SJSA1 (cell line): ENCODE measurements at regions not wholly inside any gene's neighbourhood (a gene's known extent, or its start where the extent isn't known, plus 50 kb on each side); places are given as distances from the start of the nearest gene placed in this dataset.

Experiments
- DNase-seq, 2 experiments: peaks; one replicate each; pipeline ENCODE4 v3.0.0-alpha.2; 2015 to 2020; ENCODE audit warnings: low spot score in 2 of 2, low read depth in 1 of 2
- H3K27ac ChIP-seq: fragments of 250-450 bp; sonication (Bioruptor Pico); 2 replicates; pipeline ENCODE4 v1.5.1; 2020; ENCODE audit warnings: mild to moderate bottlenecking, moderate library complexity
- H3K27me3 ChIP-seq: fragments of 250-450 bp; sonication (Bioruptor Pico); replicated peaks from 2 replicates; pipeline ENCODE4 v1.5.1; 2020; ENCODE audit warnings: mild to moderate bottlenecking, moderate library complexity
- H3K36me3 ChIP-seq: fragments of 250-450 bp; sonication (Bioruptor Pico); 2 replicates; pipeline ENCODE4 v1.5.1; 2020; ENCODE audit warnings: mild to moderate bottlenecking
- H3K4me1 ChIP-seq: fragments of 250-450 bp; sonication (Bioruptor Pico); replicated peaks from 2 replicates; pipeline ENCODE4 v1.6.1; 2021; ENCODE audit warnings: mild to moderate bottlenecking
- H3K4me3 ChIP-seq: fragments of 250-450 bp; sonication (Bioruptor Pico); 2 replicates; pipeline ENCODE4 v1.5.1; 2020; ENCODE audit warnings: mild to moderate bottlenecking
- H3K9me3 ChIP-seq: fragments of 250-450 bp; sonication (Bioruptor Pico); replicated peaks from 2 replicates; pipeline ENCODE4 v1.5.1; 2020; ENCODE audit warnings: mild to moderate bottlenecking

DNA sequence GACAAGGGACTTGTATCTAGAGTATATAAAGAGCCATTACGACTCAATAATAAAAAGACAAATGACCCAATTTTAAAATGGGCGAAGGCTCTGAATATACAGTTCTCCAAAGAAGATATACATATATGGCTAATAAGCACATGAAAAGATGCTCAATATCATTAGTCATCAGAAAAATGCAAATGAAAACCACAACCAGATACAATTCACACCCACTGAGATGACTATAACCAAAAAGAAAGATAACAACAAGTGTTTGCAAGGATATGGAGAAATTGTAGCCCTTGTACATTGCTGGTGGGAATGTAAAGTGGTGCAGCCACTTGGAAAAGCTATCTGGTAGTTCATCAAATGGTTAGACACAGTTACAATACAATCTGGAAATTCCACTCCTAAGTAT, 96.3 kb downstream of the TRIM29 start:
- Histone ChIP-seq H3K36me3 (no peaks in the 10 kb centered on the region), H3K27ac (no peak overlapping the region), H3K27me3 (no peaks in the 10 kb centered on the region), H3K4me3 (no peak overlapping the region), H3K4me1 (no peaks in the 10 kb centered on the region), H3K9me3 (no peaks in the 10 kb centered on the region)
- DNase-seq, result no peak

DNA sequence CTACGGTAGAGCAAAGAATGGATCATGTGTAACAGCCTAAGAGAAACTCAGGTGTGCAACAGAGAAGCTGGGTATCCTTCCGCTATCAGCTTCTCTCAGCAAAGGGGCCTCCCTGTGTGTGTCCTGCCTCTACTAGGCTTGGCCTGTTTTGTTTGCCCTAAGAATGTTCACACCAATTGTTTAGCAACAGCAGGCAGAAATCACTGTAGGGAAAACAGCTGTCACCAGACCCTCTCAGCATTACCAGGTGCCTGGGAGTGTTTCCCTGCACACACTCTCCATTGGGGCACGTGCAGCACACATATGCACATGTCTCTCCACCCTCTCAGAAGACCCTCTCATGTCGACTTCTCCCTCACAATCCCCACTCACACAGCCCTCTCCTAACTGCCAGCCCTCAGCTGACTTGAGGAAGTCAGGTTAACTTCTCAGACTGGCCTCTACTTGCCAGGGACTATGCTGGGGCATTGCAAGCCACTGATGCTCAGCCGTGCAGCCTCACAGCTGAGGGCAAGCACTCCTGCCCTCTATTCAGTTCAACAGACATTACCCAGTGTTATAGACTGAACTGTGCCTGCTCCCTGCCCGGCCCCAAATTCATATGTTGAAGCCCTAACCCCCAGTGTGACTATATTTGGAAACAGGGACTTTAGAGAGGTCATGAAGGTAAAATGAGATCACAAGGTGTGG, 97.6 kb downstream of the TRIM29 start:
- no peak overlapping the region for H3K4me3 ChIP-seq
- no peaks in the 10 kb centered on the region for H3K9me3 ChIP-seq
- H3K4me1 ChIP-seq, result no peaks in the 10 kb centered on the region
- no peaks in the 10 kb centered on the region for H3K27me3 ChIP-seq
- H3K27ac ChIP-seq, result no peak overlapping the region
- DNase-seq, result no peak
- H3K36me3 ChIP-seq, result no peaks in the 10 kb centered on the region

DNA sequence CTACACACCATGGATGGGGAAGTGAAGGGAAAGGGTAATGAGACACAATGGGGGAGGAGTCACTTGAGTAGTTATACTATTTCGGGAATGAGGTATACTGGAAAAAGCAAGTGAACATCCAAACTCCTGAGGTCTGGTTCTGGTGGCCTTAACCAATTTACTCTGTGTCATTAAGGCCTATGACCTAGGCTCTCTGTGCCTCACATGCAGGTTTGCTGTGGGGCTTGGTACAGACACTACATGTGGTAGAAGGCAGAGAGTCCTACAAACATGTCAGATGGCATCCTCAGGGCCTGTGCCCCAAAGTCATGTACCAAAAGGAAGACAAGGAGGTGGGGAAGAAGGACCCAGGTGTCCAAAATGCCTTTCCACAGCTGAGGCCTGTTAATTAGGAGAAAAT, 98.9 kb downstream of the TRIM29 start:
- no peak for DNase-seq
- H3K4me1 ChIP-seq, result no peaks in the 10 kb centered on the region
- H3K27me3 ChIP-seq, result no peaks in the 10 kb centered on the region

DNA sequence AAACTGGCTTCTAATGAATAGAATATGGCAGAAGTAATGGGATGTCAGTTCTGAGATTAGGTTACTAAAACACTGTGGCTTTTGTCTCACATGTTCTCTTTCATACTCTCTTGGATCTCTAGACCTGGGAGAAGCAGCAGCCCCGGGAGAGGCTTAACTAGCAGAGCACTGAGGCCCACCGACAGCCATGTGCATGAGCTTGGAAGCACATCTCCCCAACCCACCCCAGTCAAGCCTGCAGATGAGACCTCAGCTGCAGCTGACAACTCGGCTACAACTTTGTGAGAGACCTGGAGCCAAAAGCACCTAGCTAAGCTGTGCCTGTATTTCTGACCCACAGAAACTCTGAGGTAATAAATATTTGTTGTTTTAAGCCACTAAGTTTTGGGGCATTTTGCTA, 100.8 kb downstream of the TRIM29 start:
- H3K9me3 ChIP-seq, result no peaks in the 10 kb centered on the region
- H3K27ac ChIP-seq, result no peak overlapping the region
- H3K36me3 ChIP-seq, result no peaks in the 10 kb centered on the region
- no peaks in the 10 kb centered on the region for H3K27me3 ChIP-seq
- no peak overlapping the region for H3K4me3 ChIP-seq
- no peak for DNase-seq
- H3K4me1 ChIP-seq, result no peaks in the 10 kb centered on the region

More for the DNA sequence above, 98.9 kb downstream of the TRIM29 start:
- no peak overlapping the region for H3K4me3 ChIP-seq
- no peak overlapping the region for H3K27ac ChIP-seq
- H3K9me3 ChIP-seq, result no peaks in the 10 kb centered on the region
- H3K36me3 ChIP-seq, result no peaks in the 10 kb centered on the region

DNA sequence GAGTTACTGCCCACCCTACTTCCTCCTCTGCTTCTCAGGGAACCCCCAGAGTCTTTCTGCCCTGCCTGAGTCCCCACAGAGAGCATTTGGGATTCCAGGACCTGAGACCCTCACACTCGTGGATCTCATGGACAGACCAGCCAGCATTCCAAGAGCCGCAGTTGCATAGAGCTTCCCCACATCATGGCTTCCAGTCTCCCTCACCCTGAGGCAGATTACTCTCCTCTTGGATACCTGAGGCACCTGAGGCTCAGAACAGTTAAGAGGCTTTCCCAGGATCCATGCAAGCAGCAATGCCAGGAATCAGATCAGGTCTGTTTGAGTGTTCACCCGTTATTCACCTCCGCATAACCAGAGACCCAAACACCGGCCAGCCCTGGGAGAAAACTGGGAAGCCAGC, 102.2 kb downstream of the TRIM29 start:
- no peaks in the 10 kb centered on the region for H3K36me3 ChIP-seq
- no peak for DNase-seq
- no peak overlapping the region for H3K27ac ChIP-seq
- H3K9me3 ChIP-seq, result no peaks in the 10 kb centered on the region
- H3K4me3 ChIP-seq, result no peak overlapping the region
- no peaks in the 10 kb centered on the region for H3K4me1 ChIP-seq
- no peaks in the 10 kb centered on the region for H3K27me3 ChIP-seq

DNA sequence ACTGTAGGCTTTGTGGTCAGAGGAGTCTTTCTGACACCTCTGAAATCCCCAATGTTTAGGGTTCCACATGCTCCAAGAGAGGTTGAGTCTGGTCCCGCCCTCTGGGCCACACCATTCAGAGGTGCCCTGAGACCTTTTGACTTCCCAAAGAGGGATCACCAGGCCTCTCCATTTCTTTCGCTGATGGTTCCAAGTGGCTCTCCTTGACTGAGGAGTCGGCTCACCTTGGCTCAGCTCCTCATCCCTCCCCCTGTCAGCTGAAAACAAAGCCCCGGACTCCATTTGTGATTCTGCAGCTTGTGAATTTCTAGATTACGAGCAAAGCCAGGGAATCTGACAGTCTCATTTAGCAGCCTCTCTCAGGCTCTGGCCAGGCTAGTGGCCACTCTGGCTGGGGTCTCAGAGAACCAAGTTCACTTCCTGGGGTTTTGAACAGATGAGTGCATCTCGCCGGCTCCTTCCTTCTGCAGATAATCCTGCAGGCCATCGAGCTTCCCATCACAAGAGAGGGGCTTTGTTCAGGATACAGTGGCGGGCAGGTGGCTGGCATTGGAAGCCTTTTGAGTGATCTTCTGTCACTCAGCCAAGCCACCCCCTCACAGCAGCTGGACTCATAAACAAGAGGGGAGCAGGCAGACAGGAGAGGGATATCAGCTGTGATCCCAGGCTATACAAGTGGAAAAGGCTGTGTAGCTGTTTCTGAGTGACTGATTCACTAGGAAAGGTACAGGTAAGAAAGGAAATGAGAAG, 102.9 kb downstream of the TRIM29 start:
- DNase-seq, result no peak
- no peaks in the 10 kb centered on the region for H3K27me3 ChIP-seq
- H3K9me3 ChIP-seq, result no peaks in the 10 kb centered on the region
- no peaks in the 10 kb centered on the region for H3K36me3 ChIP-seq
- H3K4me3 ChIP-seq, result no peak overlapping the region
- H3K4me1 ChIP-seq, result no peaks in the 10 kb centered on the region
- no peak overlapping the region for H3K27ac ChIP-seq

DNA sequence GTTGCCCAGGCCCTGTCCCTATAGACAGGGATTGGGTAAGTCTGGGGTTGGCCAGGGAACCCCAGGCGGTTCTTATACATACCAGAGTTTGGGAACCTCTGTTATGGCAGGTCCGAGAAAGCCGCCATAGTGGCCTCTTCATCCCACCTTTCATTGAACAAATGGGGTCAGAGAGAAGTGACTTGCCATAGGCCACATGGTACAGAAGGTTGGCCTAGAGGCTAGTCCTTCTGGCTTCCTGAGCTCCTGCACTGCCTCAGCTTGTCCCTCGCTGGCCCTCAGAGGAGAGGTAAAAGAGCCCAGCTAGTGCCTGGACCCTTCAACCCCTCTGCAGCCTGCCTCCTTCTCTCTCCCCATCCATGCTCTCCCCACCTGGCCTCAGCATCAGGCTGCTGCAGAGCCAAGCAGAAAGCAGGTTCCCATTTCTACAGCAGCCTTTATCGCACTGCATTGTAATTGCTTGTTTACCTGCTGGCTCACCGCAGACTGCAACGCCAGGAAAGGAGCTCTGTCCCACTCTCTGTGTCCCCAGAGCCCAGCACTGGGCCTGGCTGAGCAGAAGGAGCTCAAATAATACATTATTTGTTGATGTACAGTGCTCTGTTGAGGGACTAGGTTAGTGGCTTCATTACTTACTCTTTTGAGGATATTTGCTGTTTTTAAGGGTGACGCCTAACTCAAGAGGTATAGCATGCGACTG, 103.6 kb downstream of the TRIM29 start:
- no peaks in the 10 kb centered on the region for H3K9me3 ChIP-seq
- H3K27me3 ChIP-seq, result no peaks in the 10 kb centered on the region
- H3K27ac ChIP-seq, result no peak overlapping the region
- H3K4me1 ChIP-seq, result no peaks in the 10 kb centered on the region
- no peak overlapping the region for H3K4me3 ChIP-seq
- H3K36me3 ChIP-seq, result no peaks in the 10 kb centered on the region
- no peak for DNase-seq

DNA sequence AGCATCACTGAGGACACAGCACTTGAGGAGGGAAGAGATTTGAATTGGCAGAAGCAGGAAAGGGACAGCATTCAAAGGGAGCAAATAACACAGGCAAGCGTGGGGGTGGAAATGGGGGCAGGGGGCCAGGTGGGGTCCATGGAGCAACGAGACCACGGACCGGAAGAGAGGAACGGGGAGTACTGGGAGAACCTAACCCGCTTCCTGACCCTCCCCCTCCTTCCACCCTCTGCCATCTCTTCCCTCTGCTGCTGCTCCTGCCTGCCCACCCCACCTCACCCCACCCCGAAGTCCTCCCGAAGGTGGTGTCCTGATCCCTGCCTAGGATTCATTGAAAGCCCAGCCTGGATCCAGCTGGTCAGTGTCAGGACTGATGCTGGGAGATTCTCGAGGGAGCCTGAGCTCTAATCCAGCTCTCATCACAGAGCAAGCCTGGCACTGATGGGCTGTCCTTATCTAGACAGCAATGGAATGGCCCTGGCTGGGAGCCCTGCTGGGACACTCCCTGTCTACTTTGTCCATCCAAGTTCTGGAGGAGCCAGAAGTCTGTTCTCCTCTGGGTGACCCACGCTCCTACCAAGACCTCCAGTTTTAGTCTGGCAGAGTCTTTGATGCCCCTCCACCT, 105.0 kb downstream of the TRIM29 start:
- no peaks in the 10 kb centered on the region for H3K36me3 ChIP-seq
- H3K9me3 ChIP-seq, result no peaks in the 10 kb centered on the region
- H3K27ac ChIP-seq, result no peak overlapping the region
- no peaks in the 10 kb centered on the region for H3K4me1 ChIP-seq
- no peak overlapping the region for H3K4me3 ChIP-seq
- H3K27me3 ChIP-seq, result no peaks in the 10 kb centered on the region
- no peak for DNase-seq

DNA sequence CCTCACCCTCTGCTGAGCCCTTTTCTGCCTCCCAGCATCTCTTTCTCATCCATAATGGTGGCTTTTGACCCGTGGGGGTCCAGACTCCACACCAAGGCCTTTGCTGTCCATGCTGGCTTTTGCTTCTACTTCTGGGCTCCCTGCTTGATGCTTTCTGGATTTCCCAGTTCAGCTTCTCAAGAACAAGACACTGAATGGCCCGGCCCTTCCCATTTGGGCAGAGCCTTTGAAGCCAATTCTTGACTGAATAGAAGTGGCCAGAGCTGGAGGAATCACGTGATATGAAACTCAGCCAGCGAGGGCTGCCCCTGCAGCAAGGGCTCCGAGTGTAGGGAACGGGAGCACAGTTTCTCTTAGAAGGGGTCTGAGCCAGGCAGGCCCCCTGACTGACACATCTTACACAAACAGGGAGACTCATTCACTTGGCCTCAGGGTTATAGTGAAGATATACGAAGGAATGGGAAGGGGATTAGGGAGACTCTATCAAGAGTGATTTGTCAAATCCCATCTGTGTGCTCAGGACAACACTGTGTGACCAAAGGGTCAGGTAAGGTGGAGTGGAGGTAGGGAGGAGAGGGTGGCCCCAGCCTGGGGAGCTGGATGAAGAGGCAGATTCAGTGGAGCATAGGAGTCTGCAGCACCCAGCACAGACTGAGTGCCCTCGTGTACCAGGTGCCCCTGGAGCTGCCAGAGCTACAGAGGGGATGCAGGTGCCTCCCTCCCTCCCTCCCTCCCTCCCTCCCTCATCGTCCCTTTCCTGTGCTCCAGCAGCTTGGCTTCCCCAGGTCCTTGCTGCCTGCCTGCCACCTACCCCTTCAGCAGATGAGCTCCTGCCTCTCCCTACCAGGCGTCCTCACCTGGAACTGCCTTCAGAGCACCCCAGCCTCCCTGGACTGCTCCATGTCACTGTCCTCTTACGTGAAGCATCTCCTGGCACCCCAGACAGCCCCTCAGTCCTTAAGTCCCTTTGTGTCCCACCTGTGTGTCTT, 106.0 kb downstream of the TRIM29 start:
- H3K4me3 ChIP-seq, result no peak overlapping the region
- H3K27me3 ChIP-seq, result no peaks in the 10 kb centered on the region
- H3K4me1 ChIP-seq, result no peaks in the 10 kb centered on the region
- no peak overlapping the region for H3K27ac ChIP-seq
- no peak for DNase-seq
- H3K9me3 ChIP-seq, result no peaks in the 10 kb centered on the region
- H3K36me3 ChIP-seq, result no peaks in the 10 kb centered on the region

DNA sequence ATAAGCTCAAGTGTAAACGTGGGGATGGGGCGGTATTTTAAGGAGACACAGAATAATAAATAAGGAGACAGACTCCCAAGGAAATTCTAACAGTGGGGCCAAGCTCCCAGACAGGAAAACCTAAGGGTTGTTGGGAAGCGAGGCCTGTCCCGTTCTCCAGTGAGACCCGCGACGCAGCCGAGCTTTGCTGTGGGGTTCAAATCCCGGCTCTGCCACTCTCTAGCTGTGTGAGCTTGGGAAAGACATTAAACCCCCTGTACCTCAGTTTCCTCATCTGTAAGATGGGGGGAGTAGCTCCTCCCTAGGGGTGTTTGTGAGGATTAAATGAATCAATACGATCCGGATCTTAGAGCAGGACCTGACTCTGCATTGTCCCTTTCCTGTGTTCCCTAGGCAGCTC, 106.8 kb downstream of the TRIM29 start:
- H3K36me3 ChIP-seq, result no peaks in the 10 kb centered on the region
- H3K27me3 ChIP-seq, result no peaks in the 10 kb centered on the region

DNA sequence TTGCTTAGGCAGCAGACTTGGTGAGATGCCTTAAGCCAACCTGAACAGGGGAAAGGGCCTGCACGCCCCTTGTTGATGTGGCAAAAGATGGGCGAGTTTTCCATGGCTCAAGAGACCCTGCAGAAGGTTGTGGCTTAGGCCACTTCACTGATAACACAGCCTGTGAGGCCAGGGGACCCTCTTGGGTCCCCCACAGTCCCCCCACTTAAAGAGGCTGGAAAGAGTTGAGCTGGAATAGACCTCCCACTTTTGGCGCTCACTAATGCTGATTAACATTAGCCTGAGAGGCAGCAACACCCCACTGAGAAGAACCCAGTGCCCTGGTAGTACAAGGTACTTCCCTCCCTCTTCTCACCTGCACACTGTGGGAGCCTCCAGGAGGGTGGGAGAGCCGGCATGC, 107.5 kb downstream of the TRIM29 start:
- no peaks in the 10 kb centered on the region for H3K4me1 ChIP-seq
- no peak overlapping the region for H3K4me3 ChIP-seq
- no peak for DNase-seq
- no peaks in the 10 kb centered on the region for H3K27me3 ChIP-seq
- H3K9me3 ChIP-seq, result no peaks in the 10 kb centered on the region
- H3K36me3 ChIP-seq, result no peaks in the 10 kb centered on the region
- H3K27ac ChIP-seq, result no peak overlapping the region

More for the DNA sequence above, 106.8 kb downstream of the TRIM29 start:
- Histone ChIP-seq H3K4me1 (no peaks in the 10 kb centered on the region), H3K27ac (no peak overlapping the region), H3K9me3 (no peaks in the 10 kb centered on the region), H3K4me3 (no peak overlapping the region)
- DNase-seq, result no peak

DNA sequence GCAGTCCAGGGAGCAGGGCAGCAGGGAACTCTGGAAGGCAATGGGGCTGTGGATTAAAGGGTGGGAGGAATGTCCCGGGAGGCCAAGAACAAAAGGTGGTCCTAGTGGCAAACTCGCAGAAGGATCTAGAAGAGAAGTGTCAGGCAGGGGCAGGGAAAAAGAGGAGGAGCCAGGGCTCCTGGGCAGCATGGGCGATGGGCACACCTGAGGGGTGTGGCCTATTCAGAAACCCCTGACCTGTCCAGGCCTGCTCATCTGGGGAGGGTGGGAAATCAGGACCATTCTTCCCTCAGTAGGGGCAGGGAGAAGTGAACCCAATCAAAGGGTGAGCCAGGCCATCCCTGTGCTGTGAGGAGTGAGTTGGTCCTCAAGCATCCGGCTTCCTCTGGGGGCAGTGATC, 108.6 kb downstream of the TRIM29 start:
- Histone ChIP-seq H3K27ac (no peak overlapping the region), H3K4me1 (no peaks in the 10 kb centered on the region), H3K9me3 (no peaks in the 10 kb centered on the region), H3K36me3 (no peaks in the 10 kb centered on the region), H3K4me3 (no peak overlapping the region), H3K27me3 (no peaks in the 10 kb centered on the region)
- DNase-seq, result no peak

DNA sequence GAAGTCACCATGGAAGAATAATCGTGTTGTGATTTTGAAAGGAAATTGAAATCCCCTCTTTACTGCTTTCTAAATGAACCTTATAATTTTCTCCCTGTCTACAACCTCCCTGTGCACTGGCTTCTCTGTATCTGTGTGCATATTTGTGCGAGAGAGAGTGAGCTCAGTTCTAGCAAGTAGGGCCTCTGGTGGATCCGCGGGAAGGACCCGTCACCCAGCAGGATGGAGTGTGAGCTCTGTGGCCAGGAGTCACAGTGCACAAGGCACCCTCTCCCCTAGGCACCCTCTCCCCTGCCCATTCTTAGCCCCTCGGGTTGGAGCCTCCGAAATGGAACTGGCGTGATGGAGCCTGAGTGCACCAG, 109.0 kb downstream of the TRIM29 start:
- H3K27ac ChIP-seq, result no peak overlapping the region
- no peaks in the 10 kb centered on the region for H3K27me3 ChIP-seq
- no peaks in the 10 kb centered on the region for H3K9me3 ChIP-seq
- H3K4me1 ChIP-seq, result no peaks in the 10 kb centered on the region
- no peak overlapping the region for H3K4me3 ChIP-seq
- DNase-seq, result no peak
- no peaks in the 10 kb centered on the region for H3K36me3 ChIP-seq
